ENCODE measurements at regions not wholly inside any gene's neighbourhood (a gene's known extent, or its start where the extent isn't known, plus 50 kb on each side); places are given as distances from the start of the nearest gene placed in this dataset.

- TF ChIP-seq CTCF (IDR thresholded peaks at IDR 0.05) (no peak), POLR2A (IDR thresholded peaks at IDR 0.05) (no peak)
These were observed 367.6 kb downstream of the EIPR1 start for GRCh38 chr2:3010001-3010400.

Measured in right lobe of liver (tissue), 4 donors.